OCI-LY1 (cell line): ENCODE measurements at regions not wholly inside any gene's neighbourhood (a gene's known extent, or its start where the extent isn't known, plus 50 kb on each side); places are given as distances from the start of the nearest gene placed in this dataset.

Source experiments
- CTCF ChIP-seq: fragments of 200-600 bp; sonication (generic), shearing (Covaris generic); IDR thresholded peaks from 2 replicates; pipeline ENCODE4 v1.5.1; 2017; ENCODE audit warnings: mild to moderate bottlenecking, antibody characterized with exemption, low read length, moderate library complexity, mixed read lengths
- EZH2 ChIP-seq: fragments of 200-600 bp; sonication (generic), shearing (Covaris generic); IDR thresholded peaks from 2 replicates; pipeline ENCODE4 v1.8.0; 2017; ENCODE audit warnings: borderline replicate concordance, mixed run types, mild to moderate bottlenecking, antibody characterized with exemption, low read length, moderate library complexity, mixed read lengths

- TF ChIP-seq CTCF (no peak), EZH2 (no peak)
Observed at GRCh38 chr21:16913010-16913409, 599.8 kb upstream of the CXADR start.
